Mammary epithelial cell (primary cell): ENCODE measurements at regions not wholly inside any gene's neighbourhood (a gene's known extent, or its start where the extent isn't known, plus 50 kb on each side); places are given as distances from the start of the nearest gene placed in this dataset.

Source experiments
- EZH2 ChIP-seq: IDR thresholded peaks from 2 replicates; pipeline ENCODE4 v1.6.1; 2012; ENCODE audit warnings: low read length, inconsistent platforms, borderline replicate concordance
- TF ChIP-seq, protein P1 (sequence below), 2 donors: IDR thresholded peaks in 1 of 2; conservative IDR thresholded peaks in 1 of 2; 2 replicates each; pipeline ENCODE4 v1.5.1; 2011 to 2012; ENCODE audit warnings: inconsistent platforms in 2 of 2, low read length in 2 of 2, mild to moderate bottlenecking in 2 of 2, control low read depth in 1 of 2, low read depth in 1 of 2; ENCODE audit not compliant: insufficient read depth in 1 of 2; ENCODE audit errors: extremely low read depth in 1 of 2

DNA sequence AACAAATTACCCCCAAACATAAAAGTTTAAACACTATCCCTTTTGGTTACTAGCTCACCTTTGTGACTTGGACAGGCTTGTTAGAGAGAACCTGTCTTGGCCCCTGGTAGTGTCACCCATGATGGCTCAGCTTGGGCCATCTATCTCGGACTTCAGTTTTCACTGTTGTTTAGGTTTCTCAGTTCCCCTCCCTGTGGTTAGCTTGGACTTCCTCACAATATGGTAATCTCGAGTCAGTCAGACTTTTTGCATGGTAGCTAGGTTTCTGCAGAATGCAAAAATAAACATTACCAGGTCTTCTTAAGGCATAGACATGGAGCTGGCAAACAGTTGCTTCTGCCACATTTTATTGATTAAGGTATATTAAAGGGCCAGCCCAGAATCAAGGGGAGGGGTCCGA lies 324.3 kb upstream of the RORB start:
- TF ChIP-seq, protein P1, sequence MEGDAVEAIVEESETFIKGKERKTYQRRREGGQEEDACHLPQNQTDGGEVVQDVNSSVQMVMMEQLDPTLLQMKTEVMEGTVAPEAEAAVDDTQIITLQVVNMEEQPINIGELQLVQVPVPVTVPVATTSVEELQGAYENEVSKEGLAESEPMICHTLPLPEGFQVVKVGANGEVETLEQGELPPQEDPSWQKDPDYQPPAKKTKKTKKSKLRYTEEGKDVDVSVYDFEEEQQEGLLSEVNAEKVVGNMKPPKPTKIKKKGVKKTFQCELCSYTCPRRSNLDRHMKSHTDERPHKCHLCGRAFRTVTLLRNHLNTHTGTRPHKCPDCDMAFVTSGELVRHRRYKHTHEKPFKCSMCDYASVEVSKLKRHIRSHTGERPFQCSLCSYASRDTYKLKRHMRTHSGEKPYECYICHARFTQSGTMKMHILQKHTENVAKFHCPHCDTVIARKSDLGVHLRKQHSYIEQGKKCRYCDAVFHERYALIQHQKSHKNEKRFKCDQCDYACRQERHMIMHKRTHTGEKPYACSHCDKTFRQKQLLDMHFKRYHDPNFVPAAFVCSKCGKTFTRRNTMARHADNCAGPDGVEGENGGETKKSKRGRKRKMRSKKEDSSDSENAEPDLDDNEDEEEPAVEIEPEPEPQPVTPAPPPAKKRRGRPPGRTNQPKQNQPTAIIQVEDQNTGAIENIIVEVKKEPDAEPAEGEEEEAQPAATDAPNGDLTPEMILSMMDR (conservative IDR thresholded peaks at IDR 0.05 in 1 of 2, IDR thresholded peaks at IDR 0.05 in 1 of 2; ENCODE audit: extremely low read depth in 1 of 2, insufficient read depth in 1 of 2, low read depth in 1 of 2, low read length in 2 of 2): no peak
- no peak for TF ChIP-seq EZH2
